NOMO-1 treated with DMSO at 0.1 percent for 48 hours (cell line): ENCODE measurements at regions not wholly inside any gene's neighbourhood (a gene's known extent, or its start where the extent isn't known, plus 50 kb on each side); places are given as distances from the start of the nearest gene placed in this dataset.

Source experiments
- DNase-seq: peaks from one replicate; lab custom pipeline; 2025; ENCODE audit not compliant: unreplicated experiment; lab: John Stamatoyannopoulos, UW

DNA sequence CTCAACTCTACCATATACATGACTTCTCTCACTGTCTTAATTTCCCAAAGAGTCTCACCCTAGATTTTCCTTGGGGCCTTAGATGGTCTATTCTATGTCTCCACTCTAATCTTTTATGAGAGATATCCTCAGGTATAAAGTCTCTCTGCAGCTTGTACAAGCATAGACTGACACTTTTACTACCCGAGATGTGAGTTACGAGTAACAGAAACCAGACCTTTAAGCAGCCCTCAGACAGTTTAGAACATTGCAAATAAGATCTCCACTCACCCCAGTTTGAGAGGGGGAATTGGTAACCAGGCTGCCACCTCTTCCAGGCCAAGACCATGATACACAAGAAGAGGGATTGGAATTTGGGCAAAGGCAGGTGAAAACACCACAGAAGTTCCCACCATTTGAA is 542.5 kb downstream of the TLE4 start:
- no peak for DNase-seq

DNA sequence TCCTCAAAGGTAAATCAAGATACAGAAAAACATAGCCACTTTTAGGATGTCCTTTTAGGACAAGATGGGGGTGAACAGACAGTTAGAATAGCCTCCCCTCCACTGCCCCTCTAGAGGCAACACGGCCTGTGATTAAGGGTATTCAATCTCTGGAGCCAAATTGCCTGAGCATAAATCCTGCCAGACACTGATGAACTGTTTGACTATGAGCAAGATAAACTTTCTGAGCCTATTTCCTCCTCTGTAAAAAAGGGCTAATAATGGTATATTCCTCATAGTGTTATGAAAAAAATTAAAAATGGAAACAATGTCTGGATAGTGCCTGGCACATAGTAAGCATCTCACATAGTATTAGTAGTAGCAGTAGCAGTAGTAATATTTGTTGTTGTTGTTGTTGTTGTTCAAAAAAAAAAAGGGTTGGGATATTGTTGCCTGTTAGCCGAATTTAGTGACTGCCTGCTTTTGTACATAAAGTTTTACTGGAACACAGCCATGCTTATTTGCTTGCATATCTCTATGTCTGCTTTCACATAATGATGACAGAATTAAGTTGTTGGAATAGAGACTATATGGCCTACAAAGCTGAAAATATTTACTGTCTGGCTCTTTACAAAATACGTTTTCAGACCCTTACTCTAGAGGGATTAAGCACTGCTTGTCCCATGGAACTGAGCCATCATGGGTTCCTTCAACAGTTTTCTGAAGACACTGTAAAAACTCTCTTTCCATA is 536.3 kb downstream of the TLE4 start:
- no peak for DNase-seq

DNA sequence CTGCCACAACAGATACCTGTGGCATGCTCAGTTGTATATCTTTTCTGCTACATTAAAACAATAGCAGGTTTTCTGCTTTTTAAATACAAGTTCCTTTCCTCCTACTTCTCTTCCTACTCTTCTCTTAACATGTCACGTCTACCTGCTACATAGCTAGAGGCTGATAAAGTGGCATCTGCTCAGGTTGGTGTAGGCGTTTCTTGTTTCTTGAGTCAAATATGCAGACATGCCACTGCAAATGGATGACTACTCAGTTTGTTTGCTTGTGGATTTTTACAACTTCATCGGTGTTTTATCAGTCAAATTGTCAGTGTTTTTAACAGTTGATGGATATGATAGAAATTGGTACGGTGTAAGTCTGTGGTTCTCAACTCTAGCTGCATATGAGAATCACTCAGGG is 525.7 kb downstream of the TLE4 start:
- DNase-seq: no peak

DNA sequence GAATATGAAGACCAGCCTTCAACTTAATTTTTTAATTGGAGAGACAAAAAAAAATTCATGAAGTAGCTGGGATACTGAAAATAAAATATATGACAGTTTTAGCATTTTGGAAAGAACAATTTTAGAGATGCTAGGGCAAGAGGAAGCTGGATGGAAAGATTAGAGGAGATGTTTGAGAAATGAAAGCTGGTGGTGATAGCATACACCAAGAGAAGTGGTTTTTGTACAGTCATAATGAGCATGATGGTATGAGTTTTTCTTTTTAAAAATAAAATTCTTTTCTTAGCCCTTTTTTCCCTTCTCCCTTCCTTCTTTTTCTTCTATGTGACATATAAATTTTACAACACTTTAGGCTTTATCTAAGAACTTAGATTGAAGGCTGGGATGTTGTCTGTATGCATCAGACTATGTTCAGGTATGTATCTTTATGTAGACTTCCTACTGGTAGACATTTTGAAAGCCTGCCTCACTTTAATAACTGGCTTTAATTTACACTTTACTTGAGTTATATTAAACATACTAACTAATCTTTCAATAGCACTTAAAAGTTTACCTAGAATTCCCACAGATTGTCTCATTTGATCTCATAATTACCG is 522.5 kb downstream of the TLE4 start:
- DNase-seq: no peak

DNA sequence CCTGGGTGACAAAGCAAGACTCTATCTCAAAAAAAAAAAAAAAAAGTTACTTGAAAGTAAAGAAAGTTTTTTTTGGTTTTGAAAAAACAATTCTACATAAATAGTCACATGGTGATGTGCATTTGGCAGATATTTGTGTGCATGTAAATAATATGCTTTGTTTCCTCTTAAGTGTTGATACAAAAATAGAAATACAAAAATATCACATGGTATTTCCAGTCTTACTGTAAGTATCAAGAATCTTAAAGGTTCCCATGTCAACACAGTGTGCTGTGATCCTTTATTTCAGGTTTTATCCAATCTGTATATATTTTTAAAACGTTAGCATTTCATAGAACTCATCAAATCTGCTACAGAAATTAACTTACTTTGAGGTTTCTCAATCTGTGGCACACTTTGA is 521.9 kb downstream of the TLE4 start:
- DNase-seq: no peak

DNA sequence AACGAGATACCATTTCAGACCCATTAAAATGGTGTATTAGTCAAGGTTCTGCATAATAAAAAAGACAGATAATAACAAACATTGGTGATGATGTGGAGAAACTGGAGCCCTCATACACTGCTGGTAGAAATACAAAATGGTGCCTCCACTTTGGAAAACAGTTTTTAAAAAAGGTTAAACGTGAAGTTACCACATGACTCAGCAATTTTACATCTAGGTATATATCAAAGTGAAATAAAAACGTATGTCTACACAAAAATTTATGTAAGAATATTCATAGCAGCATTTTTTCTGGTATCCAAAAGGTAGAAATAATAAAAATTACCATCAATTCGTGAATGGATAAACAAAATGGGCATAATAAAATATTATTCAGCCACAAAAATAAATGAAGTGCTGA is 519.8 kb downstream of the TLE4 start:
- no peak for DNase-seq

DNA sequence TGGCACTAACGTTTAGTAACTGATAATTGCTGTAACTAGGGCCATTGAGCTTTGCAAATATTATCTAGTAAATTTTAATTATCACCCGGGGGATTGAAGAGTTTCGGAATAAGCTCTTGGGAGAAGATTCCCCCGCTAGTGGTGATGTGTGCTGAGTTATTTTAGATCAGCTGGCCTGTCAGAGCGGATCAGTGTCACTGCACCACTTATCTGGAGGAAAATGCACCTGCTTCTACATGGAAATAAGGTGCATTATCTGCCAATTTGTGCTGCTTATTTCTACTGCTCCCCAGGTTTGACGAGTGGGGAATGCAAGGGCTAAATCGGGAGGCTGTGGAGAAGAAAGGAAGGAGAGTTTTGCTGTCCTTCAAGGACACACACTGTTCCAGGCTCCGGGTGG is 518.6 kb downstream of the TLE4 start:
- DNase-seq: no peak

DNA sequence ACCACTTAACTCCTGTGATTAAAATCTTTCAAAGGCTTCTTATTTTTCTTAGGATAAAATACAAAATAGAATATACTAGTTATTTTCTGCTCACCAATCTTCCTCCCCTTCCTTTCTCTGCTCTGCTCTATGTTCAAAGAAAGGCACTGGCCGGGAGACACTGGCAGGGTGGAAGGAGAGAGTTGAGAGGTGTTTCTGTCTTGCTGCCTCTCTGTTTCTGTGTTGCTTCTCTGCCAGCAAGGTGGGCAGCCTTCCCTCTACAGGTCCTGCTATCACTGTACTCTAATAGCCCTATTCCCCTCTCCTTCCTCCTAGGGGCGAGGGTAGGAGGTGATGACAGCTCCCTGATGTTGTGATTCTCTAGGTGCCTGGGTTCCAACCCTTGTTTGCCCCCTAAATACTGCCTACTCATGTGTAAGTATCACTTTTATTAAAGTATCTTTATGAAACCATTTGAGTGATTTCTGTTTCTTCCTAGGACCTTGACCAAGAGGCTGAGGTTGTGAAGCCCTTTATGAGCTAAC is 515.1 kb downstream of the TLE4 start:
- DNase-seq: no peak

DNA sequence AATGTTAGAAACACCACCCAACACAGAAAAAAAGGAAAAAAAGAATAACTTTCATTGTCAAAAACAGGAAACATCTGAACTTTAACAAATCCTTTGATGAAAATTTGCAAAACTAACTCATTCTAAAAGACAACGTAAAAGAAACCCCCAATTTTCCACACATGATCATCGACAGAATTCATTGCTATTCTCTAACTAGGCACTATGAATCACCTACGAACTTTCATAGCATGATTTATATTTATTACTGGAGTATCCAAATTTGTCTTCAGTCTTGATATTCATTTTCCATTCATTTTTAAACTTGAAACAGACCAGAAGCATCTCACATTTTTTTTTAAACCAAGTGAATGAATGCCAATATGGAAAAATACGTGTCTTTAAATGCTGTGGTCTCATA is 514.6 kb downstream of the TLE4 start:
- no peak for DNase-seq

DNA sequence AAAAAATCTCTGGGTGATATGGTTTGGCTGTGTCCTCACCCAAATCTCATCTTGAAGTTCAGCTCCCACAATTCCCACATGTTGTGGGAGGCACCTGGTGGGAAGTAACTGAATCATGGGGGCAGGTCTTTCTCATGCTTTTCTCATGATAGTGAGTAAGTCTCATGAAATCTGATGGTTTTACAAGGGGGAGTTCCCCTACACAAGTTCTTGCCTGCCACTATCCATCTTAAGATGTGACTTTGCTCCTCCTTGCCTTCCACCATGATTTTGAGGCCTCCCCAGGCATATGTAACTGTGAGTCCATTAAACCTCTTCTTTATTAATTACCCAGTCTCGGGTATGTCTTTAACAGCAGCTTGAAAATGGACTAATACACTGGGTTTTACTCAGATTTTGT is 513.9 kb downstream of the TLE4 start:
- no peak for DNase-seq

DNA sequence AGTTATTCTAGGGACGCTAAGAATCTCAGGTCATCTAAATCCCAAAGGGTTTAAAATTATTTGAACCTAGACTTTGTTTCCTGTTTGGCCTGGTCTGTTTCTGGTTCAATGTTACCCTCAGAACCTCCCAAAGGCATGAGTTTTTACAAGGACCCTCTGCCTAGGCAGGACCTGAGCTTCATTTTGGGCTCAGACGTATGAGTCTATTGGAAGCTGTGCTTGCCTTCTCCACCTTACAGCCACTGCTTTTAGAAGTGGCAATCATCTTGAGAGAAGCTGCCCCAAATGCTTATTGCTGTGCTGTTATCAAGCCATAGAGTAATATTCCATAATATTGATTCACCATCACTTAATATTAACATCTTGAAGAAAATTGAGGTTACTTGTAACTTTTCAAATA is 510.4 kb downstream of the TLE4 start:
- DNase-seq: no peak

DNA sequence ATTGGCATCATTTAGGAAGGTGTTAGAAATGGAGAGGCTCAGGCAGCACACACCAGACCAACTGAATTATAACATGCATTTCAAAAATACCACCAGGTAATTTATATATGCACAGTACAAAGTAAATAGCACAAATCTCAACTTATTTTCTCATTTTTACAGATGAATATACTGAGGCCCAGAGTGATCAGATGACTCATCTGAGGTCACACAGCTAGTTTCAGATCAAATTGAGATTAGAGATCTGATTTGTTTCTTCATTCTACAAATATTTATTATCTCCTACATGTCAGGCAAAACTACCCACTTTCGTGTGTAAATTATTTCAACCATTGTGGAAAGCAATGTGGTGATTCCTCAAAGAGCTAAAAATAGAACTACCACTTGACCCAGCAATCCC is 507.1 kb downstream of the TLE4 start:
- no peak for DNase-seq

DNA sequence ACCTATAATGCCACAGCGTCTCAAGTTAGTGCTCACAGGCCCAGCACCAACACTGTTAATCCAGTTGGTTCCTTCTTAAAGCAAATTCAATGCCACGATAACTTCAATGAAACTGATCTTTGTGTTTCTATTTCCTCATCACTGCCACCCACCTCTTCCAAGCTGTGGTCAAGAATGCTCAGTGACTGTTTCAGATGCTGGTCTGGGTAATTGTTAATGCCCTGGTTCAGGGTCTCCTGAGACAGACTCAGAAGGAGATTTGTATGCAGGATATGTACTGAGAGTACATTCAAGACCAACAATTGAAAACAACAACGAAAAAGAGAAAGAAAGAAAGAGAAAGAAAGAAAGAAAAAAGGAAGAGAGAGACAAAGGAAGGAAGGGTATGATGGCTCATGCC is 505.3 kb downstream of the TLE4 start:
- DNase-seq: no peak

DNA sequence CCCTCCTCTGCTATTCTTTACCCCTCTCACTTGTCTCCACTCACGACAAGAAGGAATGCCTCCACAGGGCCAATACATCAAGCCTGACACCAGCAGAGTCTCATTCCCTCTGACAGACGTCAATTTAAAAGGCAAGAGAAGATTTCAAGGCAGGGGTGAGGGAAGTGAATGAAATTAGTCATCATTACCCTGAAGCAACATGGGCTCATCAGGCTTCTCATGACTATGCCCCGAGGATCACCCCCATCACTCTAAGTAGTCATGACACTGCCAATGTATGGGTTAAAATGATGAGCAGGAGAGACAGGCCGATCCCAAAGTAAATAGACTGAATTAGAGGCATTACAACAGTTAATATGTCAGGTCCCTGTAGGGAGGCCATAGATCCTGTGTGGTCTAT is 504.4 kb downstream of the TLE4 start:
- DNase-seq: no peak

DNA sequence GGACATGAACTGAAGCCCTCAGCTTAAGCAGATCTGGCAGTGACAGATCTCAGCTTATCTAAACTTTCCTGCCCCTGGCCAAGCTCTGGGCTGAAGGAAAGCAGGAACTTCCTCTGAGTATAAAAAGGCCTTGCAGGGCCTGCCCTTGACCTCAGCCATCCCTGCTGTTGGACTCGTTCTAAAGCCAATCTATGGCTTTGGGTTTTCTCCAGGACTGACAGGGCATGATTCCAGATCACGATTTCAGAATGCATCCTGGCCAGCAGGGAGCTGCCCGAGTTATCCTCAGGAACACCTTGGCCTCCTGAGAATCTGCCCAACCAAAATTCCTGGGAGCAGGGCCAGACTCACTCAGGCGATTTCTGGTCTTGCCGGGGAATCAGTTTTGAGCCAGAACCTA is 502.7 kb downstream of the TLE4 start:
- DNase-seq: no peak

DNA sequence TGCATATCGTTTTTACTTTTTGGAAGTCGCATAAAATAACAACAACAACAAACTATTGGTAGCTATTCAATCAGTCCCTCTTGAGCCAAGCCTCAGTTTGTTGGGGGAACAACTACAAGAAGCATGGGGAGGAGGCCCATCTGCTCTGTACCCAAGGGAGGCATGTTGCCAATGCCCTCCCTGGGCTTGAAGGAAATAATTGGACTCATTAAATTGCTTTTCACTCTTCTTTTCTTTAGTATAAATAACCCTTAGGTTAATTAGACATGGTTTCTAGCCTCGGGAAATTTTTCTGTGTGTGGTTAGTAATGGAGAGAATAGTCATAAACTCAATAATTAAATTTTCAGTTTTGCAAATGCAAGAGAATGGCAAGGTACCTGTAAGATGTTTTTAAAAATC is 500.7 kb downstream of the TLE4 start:
- no peak for DNase-seq

DNA sequence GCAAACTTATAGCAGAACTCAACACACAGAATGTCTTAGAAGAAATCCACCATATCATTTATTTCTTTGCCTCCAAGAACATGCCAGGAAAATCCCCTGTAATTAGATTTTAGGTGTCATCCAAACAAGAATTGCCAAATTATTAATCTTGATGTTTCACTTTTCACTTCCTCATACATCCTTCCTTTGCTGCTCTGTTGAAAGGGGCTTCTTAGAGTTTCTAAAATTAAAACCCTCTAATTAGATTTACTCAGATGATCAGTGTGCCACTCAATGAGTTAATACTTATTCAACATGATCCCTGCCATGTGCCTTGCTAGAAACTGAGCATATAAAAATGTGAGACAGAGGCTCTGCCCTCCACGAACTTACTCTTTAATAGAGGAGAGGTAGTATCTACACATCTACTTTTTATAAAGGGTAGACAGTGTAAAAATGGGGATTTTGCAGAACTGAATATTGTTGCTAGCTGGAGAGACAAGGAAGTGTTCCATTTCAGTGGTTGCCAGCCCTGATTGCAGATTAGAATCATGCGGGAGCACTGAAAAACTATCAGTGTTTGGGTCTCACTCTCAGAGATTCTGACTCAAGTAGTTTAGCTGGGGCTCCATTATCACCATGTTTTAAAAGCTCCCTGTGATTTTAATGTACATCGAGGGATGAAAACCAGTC is 498.4 kb downstream of the TLE4 start:
- DNase-seq: no peak

DNA sequence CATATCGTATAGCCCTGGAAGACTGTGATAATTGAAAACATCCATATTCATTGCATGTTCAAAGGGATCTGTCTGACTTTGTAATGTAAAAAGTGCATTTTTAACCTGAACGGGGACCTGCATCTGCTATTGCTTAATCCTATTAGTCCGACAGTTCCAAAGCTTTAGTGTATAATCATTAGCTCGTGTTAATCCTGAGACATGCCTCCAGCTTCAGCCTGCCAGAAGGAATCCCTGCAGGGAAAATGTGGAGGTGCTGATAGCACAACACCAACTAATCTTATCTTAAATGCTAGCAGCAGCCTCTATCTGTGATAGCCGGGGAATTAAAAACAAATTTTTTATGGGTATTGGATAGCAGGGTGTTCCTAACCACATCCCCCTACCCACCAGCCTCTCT is 495.2 kb downstream of the TLE4 start:
- no peak for DNase-seq

DNA sequence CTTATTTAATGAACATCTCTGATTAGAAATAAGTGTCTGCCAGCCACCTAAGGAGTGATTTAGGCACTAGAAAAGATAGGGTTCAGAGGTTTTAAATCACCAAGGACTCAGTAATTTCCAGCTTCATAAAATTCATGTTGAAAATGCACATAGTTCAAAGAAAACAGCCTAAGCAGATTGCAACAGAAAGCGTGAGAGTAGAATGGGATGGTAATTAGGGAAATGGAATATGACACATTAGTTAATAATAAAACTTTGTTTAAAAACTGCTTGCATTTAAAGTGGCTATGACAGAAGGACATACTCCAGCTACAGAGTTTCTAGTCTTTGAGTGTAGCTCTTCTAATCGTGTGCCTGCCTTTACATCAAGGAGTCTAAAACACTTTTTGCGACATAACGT is 490.8 kb downstream of the TLE4 start:
- DNase-seq: no peak

DNA sequence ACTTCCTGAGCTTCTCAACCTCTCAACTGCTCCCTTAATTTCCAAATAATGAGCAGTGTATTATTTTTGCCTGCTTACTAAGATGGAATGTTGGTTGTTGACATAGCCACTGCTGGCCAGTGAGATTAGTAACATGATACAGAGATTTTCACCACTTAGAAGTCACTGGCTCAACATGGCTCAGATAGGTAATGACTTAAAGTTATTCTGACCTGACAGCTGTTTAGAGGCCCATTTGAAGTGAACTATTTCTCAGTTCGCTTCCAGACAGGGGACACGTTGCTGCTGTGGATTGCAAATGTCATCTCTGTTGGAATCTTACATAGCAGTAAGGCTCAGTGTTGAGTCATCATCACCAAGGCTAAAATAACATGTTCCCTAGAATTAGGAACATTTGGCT is 490.2 kb downstream of the TLE4 start:
- no peak for DNase-seq

DNA sequence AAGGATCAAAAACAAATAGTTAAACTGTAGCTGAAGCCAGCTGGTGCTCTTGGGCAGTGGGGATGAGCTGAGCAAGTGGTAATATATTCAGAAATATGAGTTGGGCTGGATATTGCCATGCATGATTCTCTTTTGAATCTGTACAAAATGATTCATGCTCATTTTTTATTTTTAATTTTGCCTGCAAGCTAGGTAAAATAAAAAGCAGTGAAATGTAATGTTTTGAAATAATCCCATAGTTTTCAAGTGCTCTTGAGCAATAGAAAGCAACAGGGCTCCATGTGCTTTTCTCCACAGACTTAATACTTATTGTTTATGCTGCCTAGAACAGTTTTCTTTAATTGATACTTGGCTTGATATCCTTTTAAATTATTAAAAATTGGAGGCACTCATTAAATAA is 489.3 kb downstream of the TLE4 start:
- no peak for DNase-seq

DNA sequence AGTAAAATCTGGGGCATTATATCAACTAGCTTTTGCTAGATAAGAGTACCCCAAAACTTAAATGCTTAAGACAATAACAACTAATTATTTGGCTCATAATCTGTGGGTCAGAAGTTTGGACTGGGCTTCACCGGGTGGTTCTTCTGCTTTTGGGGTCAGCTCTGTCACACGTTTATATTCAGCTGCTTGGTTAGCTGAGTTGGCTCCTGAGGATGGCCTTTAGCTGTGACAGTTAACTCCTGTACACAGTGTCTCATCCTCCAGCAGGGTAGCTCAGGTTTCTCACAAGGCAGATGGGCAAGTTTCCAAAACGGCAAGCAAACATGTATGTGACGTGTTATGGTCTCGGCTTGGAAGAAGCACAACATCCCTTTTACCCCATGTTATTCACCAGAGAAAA is 488.2 kb downstream of the TLE4 start:
- DNase-seq: no peak
